K562 (cell line): ENCODE measurements at regions not wholly inside any gene's neighbourhood (a gene's known extent, or its start where the extent isn't known, plus 50 kb on each side); places are given as distances from the start of the nearest gene placed in this dataset.

Experiments
- ATAC-seq: fragments of 200-7000 bp; cut with Tn5 transposase; 3 replicates; pipeline ENCODE4 v1.9.1; 2020; ENCODE audit warnings: moderate library complexity
- BruUV-seq: library from RNA; stranded (reverse); fragments of 400-500 nt; replicated peaks from 2 replicates; lab custom pipeline; 2021; lab: Mats Ljungman, UMichigan
- CTCF ChIA-PET: fragments of 300-600 bp; formaldehyde crosslinking; extraction: SDS; loops from one replicate; lab custom pipeline; 2021; ENCODE audit warnings: low intra/inter-chr PET ratio; lab: Yijun Ruan, JAX
- POLR2A ChIA-PET: fragments of 300-600, 350-650 bp; sonication (Branson Sonifier 250); formaldehyde crosslinking; extraction: SDS; loops from one replicate; lab custom pipeline; 2021; ENCODE audit warnings: antibody characterized with exemption, inconsistent platforms; lab: Yijun Ruan, JAX
- DNase-seq, 4 experiments: peaks; one replicate each; pipeline versions ENCODE4 v3.0.0 to v3.0.0-alpha.2; 2011 to 2018; ENCODE audit warnings: low spot score in 3 of 4, mixed read lengths in 3 of 4; ENCODE audit errors: extremely low read depth in 1 of 4
- FAIRE-seq: peaks from 2 replicates; lab custom pipeline; 2011; peaks lifted over from hg19 to GRCh38; lab: Jason Lieb, UNC
- H2AFZ ChIP-seq: 2 replicates; pipeline ENCODE4 v1.6.0; 2011; ENCODE audit warnings: low read depth, low read length, control low read depth, inconsistent platforms
- H3K27ac ChIP-seq: fragments of 200-600 bp; 3 replicates; pipeline ENCODE4 v1.8.0; 2011; ENCODE audit warnings: low read depth, mild to moderate bottlenecking, control low read depth, inconsistent platforms, low read length, moderate library complexity, mixed read lengths; ENCODE audit errors: extremely low read depth
- H3K27me3 ChIP-seq, 2 experiments: fragments of 300-600 bp in 1 of 2; 2 replicates in 1 of 2; 3 replicates in 1 of 2; pipeline versions ENCODE4 v1.6.0 to v1.8.0; 2011; ENCODE audit warnings: inconsistent platforms in 2 of 2, low read length in 2 of 2, mild to moderate bottlenecking in 1 of 2, mixed read lengths in 1 of 2, moderate library complexity in 1 of 2; ENCODE audit not compliant: control insufficient read depth in 2 of 2, insufficient read depth in 2 of 2
- H3K36me3 ChIP-seq: fragments of 300-600 bp; 3 replicates; pipeline ENCODE4 v1.8.0; 2011; ENCODE audit warnings: mild to moderate bottlenecking, low read length, inconsistent platforms; ENCODE audit not compliant: control insufficient read depth, insufficient read depth
- H3K4me1 ChIP-seq, 2 experiments: fragments of 200-600 bp in 1 of 2; replicated peaks in 1 of 2; 2 replicates in 1 of 2; 3 replicates in 1 of 2; pipeline versions ENCODE4 v1.5.1 to v1.8.0; 2011; ENCODE audit warnings: inconsistent platforms in 2 of 2, low read length in 2 of 2, mild to moderate bottlenecking in 1 of 2, mixed read lengths in 1 of 2, moderate library complexity in 1 of 2; ENCODE audit not compliant: control insufficient read depth in 2 of 2, insufficient read depth in 2 of 2
- H3K4me2 ChIP-seq: 2 replicates; pipeline ENCODE4 v1.6.1; 2011; ENCODE audit warnings: low read length, control low read depth, inconsistent platforms, mixed read lengths; ENCODE audit not compliant: insufficient read depth
- H3K4me3 ChIP-seq: fragments of 200-600 bp; sonication (generic), shearing (Covaris generic); 2 replicates; pipeline ENCODE4 v1.5.1; 2016; ENCODE audit warnings: control low read depth, inconsistent platforms
- H3K79me2 ChIP-seq: fragments of 200-600 bp; 3 replicates; pipeline ENCODE4 v1.8.0; 2011; ENCODE audit warnings: low read length, inconsistent platforms; ENCODE audit not compliant: control insufficient read depth, insufficient read depth
- H3K9ac ChIP-seq, 2 experiments: 2 replicates each; pipeline versions ENCODE4 v1.6.0 to v1.6.1; 2011; ENCODE audit warnings: low read depth in 2 of 2, low read length in 2 of 2, control low read depth in 1 of 2, inconsistent platforms in 1 of 2, mild to moderate bottlenecking in 1 of 2, mixed read lengths in 1 of 2; ENCODE audit not compliant: insufficient read depth in 1 of 2
- H3K9me1 ChIP-seq: one replicate; pipeline ENCODE4 v1.6.0; 2011; ENCODE audit warnings: inconsistent platforms, mild to moderate bottlenecking, low read length, moderate library complexity; ENCODE audit not compliant: control insufficient read depth, insufficient read depth
- H3K9me3 ChIP-seq: replicated peaks from 2 replicates; pipeline ENCODE4 v1.5.1; 2011; ENCODE audit warnings: low read depth, low read length, inconsistent platforms; ENCODE audit not compliant: control insufficient read depth, insufficient read depth
- H4K20me1 ChIP-seq: replicated peaks from 2 replicates; pipeline ENCODE4 v1.6.1; 2011; ENCODE audit warnings: low read length, inconsistent platforms, mixed read lengths; ENCODE audit not compliant: control insufficient read depth, insufficient read depth
- CGGBP1 ChIP-seq: fragments of 250-450 bp; sonication (Bioruptor Pico); IDR thresholded peaks from 2 replicates; pipeline ENCODE4 v1.9.0; 2021; ENCODE audit warnings: mild to moderate bottlenecking
- DEAF1 ChIP-seq: fragments of 450-650 bp; formaldehyde crosslinking; IDR thresholded peaks from 2 replicates; pipeline ENCODE4 v1.4.0; 2020; ENCODE audit warnings: mild to moderate bottlenecking, moderate library complexity
- ETV5 ChIP-seq: sonication (generic); formaldehyde crosslinking; IDR thresholded peaks from 2 replicates; pipeline ENCODE4 v1.4.0; 2020; ENCODE audit warnings: low read depth, mild to moderate bottlenecking, missing genetic modification reagents
- GABPB2 ChIP-seq: fragments of 250-450 bp; sonication (Bioruptor Pico); conservative IDR thresholded peaks from 2 replicates; pipeline ENCODE4 v1.5.1; 2021; ENCODE audit warnings: mild to moderate bottlenecking
- HDAC8 ChIP-seq: fragments of 450-650 bp; IDR thresholded peaks from 2 replicates; pipeline ENCODE4 v1.6.1; 2016; ENCODE audit warnings: mild to moderate bottlenecking, missing genetic modification characterization, moderate library complexity, missing compliant biosample characterization
- HNRNPK ChIP-seq: fragments of 200-400 bp; formaldehyde crosslinking; IDR thresholded peaks from one replicate; pipeline ENCODE4 v1.6.1; 2018; ENCODE audit warnings: mild to moderate bottlenecking, low read depth, low read length; ENCODE audit not compliant: poor library complexity, severe bottlenecking
- MCM3 ChIP-seq: fragments of 450-650 bp; IDR thresholded peaks from 2 replicates; pipeline ENCODE4 v1.6.1; 2016
- PTBP1 ChIP-seq: fragments of 200-400 bp; formaldehyde crosslinking; IDR thresholded peaks from 2 replicates; pipeline ENCODE4 v1.6.1; 2017; ENCODE audit warnings: low read depth, low read length
- WGBS: fragments of 100-300 bp; shearing (Covaris generic); methylation state at CpG from one replicate; pipeline ENCODE4 v1.1.6; 2016; ENCODE audit warnings: low coverage, mixed read lengths; ENCODE audit not compliant: insufficient coverage; ENCODE audit errors: missing lambda C conversion rate; 5-methylcytosine and 5-hydroxymethylcytosine counted together
- in situ Hi-C: fragments of 300-500 bp; cut with MboI; formaldehyde crosslinking; loops from 4 replicates; pipeline ENCODE4 v1.15.0; 2018; ENCODE audit warnings: inconsistent platforms, mixed read lengths
- intact Hi-C: fragments of 100-400 bp; cut with micrococcal nuclease; formaldehyde crosslinking; loops from 2 replicates; pipeline ENCODE4 v1.14.2; 2022

GRCh38 chr4:32318926-32319325 is 1598.8 kb downstream of the PCDH7 start:
- no peak for ATAC-seq
- POLR2A ChIA-PET: no interaction called here
- DNase-seq: no peak
- TF ChIP-seq DEAF1 (CRISPR knock-in tag) (no peak), HNRNPK (no peak), GABPB2 (CRISPR knock-in tag) (no peak), CGGBP1 (CRISPR knock-in tag) (no peak)
- in situ Hi-C loops: no loop called here
- Histone ChIP-seq H2AFZ (no peak overlapping the region), H3K9me3 (no peaks in the 10 kb centered on the region), H3K4me2 (no peak overlapping the region), H3K4me3 (no peak overlapping the region), H3K9me1 (no peaks in the 10 kb centered on the region), H3K27me3 (no peaks in the 10 kb centered on the region), H3K36me3 (no peaks in the 10 kb centered on the region), H3K79me2 (no peaks in the 10 kb centered on the region), H3K27ac (no peak overlapping the region), H3K4me1 (no peaks in the 10 kb centered on the region), H3K9ac (no peak overlapping the region), H4K20me1 (no peaks in the 10 kb centered on the region)
- CTCF ChIA-PET: no interaction called here
- 2% methylated on average over 7 of the region's 7 CpGs for WGBS
- no peak for FAIRE-seq
- intact Hi-C loops: no loop called here
- no TSS peak for BruUV-seq

GRCh38 chr4:32321421-32321820 is 1601.3 kb downstream of the PCDH7 start:
- POLR2A ChIA-PET: no interaction called here
- TF ChIP-seq MCM3 (no peak), ETV5 (CRISPR knock-in tag) (no peak), PTBP1 (no peak), HDAC8 (tag) (no peak)
- H3K4me2 ChIP-seq: no peak overlapping the region
- H3K9me3 ChIP-seq: no peaks in the 10 kb centered on the region
- no peaks in the 10 kb centered on the region for H4K20me1 ChIP-seq
- H3K79me2 ChIP-seq: no peaks in the 10 kb centered on the region
- BruUV-seq: no TSS peak
- H3K9ac ChIP-seq: no peak overlapping the region
- no peaks in the 10 kb centered on the region for H3K4me1 ChIP-seq
- no peak overlapping the region for H3K27ac ChIP-seq
- H3K9me1 ChIP-seq: no peaks in the 10 kb centered on the region
- ATAC-seq (no peak), DNase-seq (no peak), FAIRE-seq (no peak)
- 2% methylated on average over 3 of the region's 3 CpGs for WGBS
- no peak overlapping the region for H3K4me3 ChIP-seq
- in situ Hi-C loops (no loop called here), intact Hi-C loops (no loop called here)
- no peak overlapping the region for H2AFZ ChIP-seq
- no peaks in the 10 kb centered on the region for H3K36me3 ChIP-seq
- CTCF ChIA-PET: no interaction called here
- H3K27me3 ChIP-seq: no peaks in the 10 kb centered on the region
